T-helper 9 cell (primary cell): ENCODE measurements at regions not wholly inside any gene's neighbourhood (a gene's known extent, or its start where the extent isn't known, plus 50 kb on each side); places are given as distances from the start of the nearest gene placed in this dataset.

Experiments used
- DNase-seq: peaks from one replicate; pipeline ENCODE4 v3.0.0-alpha.2; 2020

GRCh38 chr2:118171546-118171945, 83.3 kb downstream of the INSIG2 start:
- DNase-seq = no peak

- no peak for DNase-seq
These were observed 81.2 kb downstream of the INSIG2 start for GRCh38 chr2:118169359-118170005.

- DNase-seq = no peak
These were observed 80.3 kb downstream of the INSIG2 start for GRCh38 chr2:118168615-118169014.

GRCh38 chr2:118167026-118167425, 78.8 kb downstream of the INSIG2 start:
- no peak for DNase-seq

DNA sequence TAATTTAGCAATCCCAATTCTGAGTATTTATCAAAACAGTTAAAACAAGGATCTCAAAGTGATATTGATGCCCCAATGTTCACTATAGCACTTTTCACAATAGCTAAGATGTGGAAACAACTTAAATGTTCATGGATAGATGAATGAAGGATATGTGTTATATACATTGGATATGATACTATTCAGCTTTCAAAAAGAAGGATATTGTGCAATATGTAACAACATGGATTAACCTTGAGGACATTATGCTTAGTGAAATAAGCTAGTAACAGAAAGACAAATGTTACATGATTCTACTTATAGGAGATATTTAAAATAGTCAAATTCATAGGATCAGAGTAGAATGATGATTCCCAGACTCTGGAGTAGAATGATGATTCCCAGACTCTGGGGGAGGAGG, 78.0 kb downstream of the INSIG2 start:
- no peak for DNase-seq

DNA sequence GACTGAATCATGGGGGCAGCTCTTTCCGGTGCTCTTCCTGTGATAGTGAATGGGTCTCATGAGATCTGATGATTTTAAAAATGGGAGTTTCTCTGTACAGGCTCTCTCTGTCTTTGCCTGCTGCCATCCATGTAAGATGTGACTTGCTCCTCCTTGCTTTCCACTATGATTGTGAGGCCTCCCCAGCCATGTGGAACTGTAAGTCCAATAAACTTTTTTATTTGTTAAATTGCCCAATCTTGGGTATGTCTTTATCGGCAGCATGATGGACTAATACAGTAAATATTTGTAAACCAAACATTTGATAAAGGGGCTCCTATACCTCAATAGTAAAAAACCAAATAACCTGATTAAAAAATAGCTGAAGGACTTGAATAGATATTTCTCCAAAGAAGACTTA, 77.3 kb downstream of the INSIG2 start:
- no peak for DNase-seq
